Ovary (tissue), 7 donors: ENCODE measurements at regions not wholly inside any gene's neighbourhood (a gene's known extent, or its start where the extent isn't known, plus 50 kb on each side); places are given as distances from the start of the nearest gene placed in this dataset.

Experiments used
- DNase-seq, 5 donors: peaks; one replicate each; pipeline ENCODE4 v3.0.0-alpha.2; 2019 to 2020
- H3K27ac ChIP-seq, 2 donors: fragments of 200-600 bp; one replicate each; pipeline versions ENCODE4 v1.5.1 to v1.8.0; 2019 to 2022
- H3K27me3 ChIP-seq: fragments of 200-600 bp; one replicate; pipeline ENCODE4 v1.8.0; 2022
- H3K36me3 ChIP-seq: fragments of 200-600 bp; sonication (generic); one replicate; pipeline ENCODE4 v1.5.1; 2019
- H3K4me1 ChIP-seq: one replicate; pipeline ENCODE4 v1.8.1; 2013; ENCODE audit warnings: mild to moderate bottlenecking, moderate library complexity; ENCODE audit not compliant: insufficient read depth
- H3K4me3 ChIP-seq: fragments of 200-600 bp; sonication (generic); one replicate; pipeline ENCODE4 v1.5.1; 2017
- H3K9me3 ChIP-seq, 2 donors: fragments of 200-600 bp in 1 of 2; sonication (generic) in 1 of 2; one replicate each; pipeline versions ENCODE4 v1.5.1 to v1.8.1; 2013 to 2019; ENCODE audit warnings: mild to moderate bottlenecking in 1 of 2, moderate library complexity in 1 of 2
- CTCF ChIP-seq, 3 donors: fragments of 450-650 bp in 2 of 3; fragments of 200-600 bp in 1 of 3; IDR thresholded peaks; one replicate each; pipeline versions ENCODE4 v1.5.1 to v1.8.0; 2016 to 2022; ENCODE audit warnings: antibody characterized with exemption in 3 of 3, mild to moderate bottlenecking in 1 of 3
- EP300 ChIP-seq: sonication (generic); formaldehyde crosslinking; IDR thresholded peaks from one replicate; pipeline ENCODE4 v1.6.1; 2017; ENCODE audit warnings: antibody characterized with exemption
- POLR2A ChIP-seq: fragments of 450-650 bp; IDR thresholded peaks from one replicate; pipeline ENCODE4 v1.6.1; 2017; ENCODE audit warnings: antibody characterized with exemption, mild to moderate bottlenecking, moderate library complexity
- WGBS, 3 donors: extraction: QIAGEN DNeasy Blood & Tissue Kit in 1 of 3; methylation state at CpG; one replicate each; pipeline versions ENCODE4 v1.1.5 to v1.1.7; 2013 to 2017; 5-methylcytosine and 5-hydroxymethylcytosine counted together
- intact Hi-C, 4 donors: fragments of 100-400 bp; cut with DNase I; formaldehyde crosslinking; loops; one replicate each; pipeline versions ENCODE4 v1.11.0 to v1.15.1; 2022 to 2023
- donor health status: DM: no; HTN: no; CAD: no; lungs with moderate emphysema.
- donor health status: DM: no; HTN: no; CAD: no.
- donor health status: Bipolar disorder and iron deficiency.
- donor health status: DM: no; HTN: no; CAD: no.
- donor health status: DM: yes; HTN: yes; CAD: no.

- no peak overlapping the region for H3K4me3 ChIP-seq
- no peaks in the 10 kb centered on the region for H3K27me3 ChIP-seq
- H3K9me3 ChIP-seq = no peaks in the 10 kb centered on the region
- no peaks in the 10 kb centered on the region for H3K36me3 ChIP-seq
- DNase-seq = no peak
- intact Hi-C loops = no loop called here
- no peak for TF ChIP-seq EP300
- TF ChIP-seq POLR2A = no peak
- TF ChIP-seq CTCF (IDR thresholded peaks at IDR 0.05) = no peak
- WGBS, 3 donors = 69 to 79% (median 76%) methylated on average over 7 of the region's 7 CpGs
- no peaks in the 10 kb centered on the region for H3K4me1 ChIP-seq
- H3K27ac ChIP-seq = no peak overlapping the region
Measured at GRCh38 chrX:16444353-16444752, 205.6 kb upstream of the S100G start.

GRCh38 chrX:16445166-16445752 lies 204.7 kb upstream of the S100G start:
- no peaks in the 10 kb centered on the region for H3K9me3 ChIP-seq
- H3K27ac ChIP-seq = no peak overlapping the region
- H3K4me1 ChIP-seq = no peaks in the 10 kb centered on the region
- no peak for TF ChIP-seq POLR2A
- no peak for TF ChIP-seq EP300
- TF ChIP-seq CTCF (IDR thresholded peaks at IDR 0.05) = no peak
- no peak overlapping the region for H3K4me3 ChIP-seq
- no peak for DNase-seq
- H3K36me3 ChIP-seq = no peaks in the 10 kb centered on the region
- intact Hi-C loops = no loop called here
- H3K27me3 ChIP-seq = no peaks in the 10 kb centered on the region
- 40 to 44% (median 43%) methylated on average over 6 of the region's 6 CpGs for WGBS, 3 donors

GRCh38 chrX:16451334-16451733 lies 198.6 kb upstream of the S100G start:
- no peaks in the 10 kb centered on the region for H3K36me3 ChIP-seq
- intact Hi-C loops = no loop called here
- no peak overlapping the region for H3K4me3 ChIP-seq
- no peak for DNase-seq
- no peaks in the 10 kb centered on the region for H3K4me1 ChIP-seq
- H3K27me3 ChIP-seq = no peaks in the 10 kb centered on the region
- WGBS, 3 donors = 93 to 95% (median 94%) methylated on average over 4 of the region's 4 CpGs
- no peaks in the 10 kb centered on the region for H3K9me3 ChIP-seq
- no peak for TF ChIP-seq CTCF (IDR thresholded peaks at IDR 0.05)
- no peak for TF ChIP-seq POLR2A
- no peak for TF ChIP-seq EP300
- H3K27ac ChIP-seq = no peak overlapping the region

- no peak overlapping the region for H3K4me3 ChIP-seq
- intact Hi-C loops = no loop called here
- H3K27ac ChIP-seq = no peak overlapping the region
- no peaks in the 10 kb centered on the region for H3K27me3 ChIP-seq
- no peak for DNase-seq
- WGBS, 3 donors = 7 to 23% (median 13%) methylated on average over 1 of the region's 1 CpG
- no peaks in the 10 kb centered on the region for H3K4me1 ChIP-seq
- H3K36me3 ChIP-seq = no peaks in the 10 kb centered on the region
- TF ChIP-seq EP300 (no peak), CTCF (IDR thresholded peaks at IDR 0.05) (no peak), POLR2A (no peak)
- H3K9me3 ChIP-seq = no peaks in the 10 kb centered on the region
Measured at GRCh38 chrX:16454926-16455325, 195.0 kb upstream of the S100G start.
